Activated naive CD4-positive, alpha-beta T cell treated with anti-CD3 and anti-CD28 coated beads, Interleukin-2, amount 10 ng/mL, durations not matched to agents 7 days and 5 days (primary cell): ENCODE measurements at regions not wholly inside any gene's neighbourhood (a gene's known extent, or its start where the extent isn't known, plus 50 kb on each side); places are given as distances from the start of the nearest gene placed in this dataset.
"Not testable (repeated sequence)": the region's sequence is repeated elsewhere in the genome, so short reads cannot be mapped to it uniquely, and the experiment has no call there.

Source experiments
- CTCF ChIA-PET: fragments of 350-600 bp; sonication (Branson Sonifier 250); formaldehyde crosslinking; loops from one replicate; lab custom pipeline; 2021; ENCODE audit warnings: antibody characterized with exemption; lab: Charles Lee
- DNase-seq: peaks from one replicate; pipeline ENCODE4 v3.0.0-alpha.2; 2020
- H3K27ac Mint-ChIP-seq: one replicate; pipeline ENCODE4 v1.8.0; 2021; ENCODE audit warnings: mild to moderate bottlenecking, moderate library complexity, mixed read lengths
- H3K27me3 Mint-ChIP-seq: one replicate; pipeline ENCODE4 v1.8.0; 2021; ENCODE audit warnings: mild to moderate bottlenecking, mixed read lengths
- H3K36me3 Mint-ChIP-seq: one replicate; pipeline ENCODE4 v1.8.0; 2021; ENCODE audit warnings: mixed read lengths
- H3K4me1 Mint-ChIP-seq: one replicate; pipeline ENCODE4 v1.8.0; 2021; ENCODE audit warnings: mixed read lengths
- H3K4me3 Mint-ChIP-seq: one replicate; pipeline ENCODE4 v1.8.0; 2021; ENCODE audit warnings: mild to moderate bottlenecking, moderate library complexity, mixed read lengths
- H3K9me3 Mint-ChIP-seq: one replicate; pipeline ENCODE4 v1.8.0; 2021; ENCODE audit warnings: mixed read lengths

DNA sequence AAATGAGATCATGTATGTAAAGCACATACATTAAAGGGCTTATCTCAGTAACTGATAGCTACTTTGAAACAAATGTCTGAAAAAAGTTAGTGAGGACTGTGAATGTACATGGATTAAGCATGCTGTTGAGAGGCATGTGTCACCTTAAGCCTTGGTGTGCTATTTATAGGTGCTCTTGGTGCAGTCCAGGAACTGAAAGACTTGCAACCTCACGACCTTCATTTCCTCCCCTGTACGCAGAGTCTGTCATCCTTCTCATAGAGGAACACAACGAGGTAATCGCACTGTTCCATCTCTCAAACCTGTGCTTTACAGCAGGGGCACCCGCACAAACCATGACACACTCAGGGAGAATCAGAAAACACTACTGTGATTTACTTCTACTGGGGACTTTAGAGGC lies 65.6 kb downstream of the UFM1 start:
- CTCF ChIA-PET = no interaction called here

DNA sequence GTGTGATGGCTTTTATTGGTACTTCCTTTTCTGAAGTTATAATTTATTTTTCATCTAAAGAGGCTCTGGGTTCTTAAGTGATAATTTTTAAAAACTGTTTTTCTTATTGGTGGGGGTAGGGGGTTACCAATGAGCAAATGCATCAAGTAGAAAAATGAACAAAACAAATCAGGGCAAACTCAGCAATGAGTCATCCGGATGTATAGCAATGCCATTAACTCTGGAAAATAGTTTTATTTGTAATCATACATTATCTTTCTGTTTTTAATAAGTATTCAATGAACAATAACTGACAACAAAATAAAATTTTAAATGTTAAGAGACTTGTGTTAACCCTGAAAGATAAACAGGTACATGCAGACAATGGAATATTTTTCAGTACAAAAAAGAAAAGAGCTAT lies 67.6 kb downstream of the UFM1 start:
- DNase-seq = no peak
- Mint-ChIP-seq H3K27me3 (no peaks in the 10 kb centered on the region), H3K27ac (no peak overlapping the region), H3K36me3 (no peaks in the 10 kb centered on the region), H3K4me3 (no peak overlapping the region), H3K9me3 (no peaks in the 10 kb centered on the region), H3K4me1 (peaks cover 6% of the 10 kb centered on the region)
- CTCF ChIA-PET = no interaction called here

More for the DNA sequence above, 65.6 kb downstream of the UFM1 start:
- DNase-seq = peak; percentile 29
- Mint-ChIP-seq H3K9me3 (no peaks in the 10 kb centered on the region), H3K4me3 (no peak overlapping the region), H3K4me1 (peaks cover 6% of the 10 kb centered on the region), H3K27me3 (no peaks in the 10 kb centered on the region), H3K36me3 (no peaks in the 10 kb centered on the region), H3K27ac (no peak overlapping the region)

DNA sequence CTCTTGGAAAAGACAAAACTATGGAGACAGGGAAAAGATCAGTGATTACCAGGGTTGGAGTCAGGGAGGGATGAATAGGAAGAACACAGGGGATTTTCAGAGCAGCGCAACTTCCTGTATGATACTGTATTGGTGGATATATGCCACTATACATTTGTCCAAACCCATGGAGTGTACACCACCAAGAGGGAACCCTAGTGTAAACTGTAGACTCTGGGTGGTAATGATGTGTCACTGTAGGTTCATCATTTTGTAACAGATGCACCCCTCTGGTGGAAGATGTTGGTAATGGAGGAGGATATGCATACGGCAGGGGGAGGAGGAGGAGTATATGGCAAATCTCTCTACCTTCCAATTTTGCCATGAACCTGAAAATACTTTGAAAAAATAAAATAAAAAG lies 68.1 kb downstream of the UFM1 start:
- H3K4me3 Mint-ChIP-seq = no peak overlapping the region
- DNase-seq = no peak
- no peaks in the 10 kb centered on the region for H3K9me3 Mint-ChIP-seq
- H3K36me3 Mint-ChIP-seq = no peaks in the 10 kb centered on the region
- CTCF ChIA-PET = no interaction called here
- H3K4me1 Mint-ChIP-seq = peaks cover 6% of the 10 kb centered on the region
- H3K27ac Mint-ChIP-seq = no peak overlapping the region
- H3K27me3 Mint-ChIP-seq = no peaks in the 10 kb centered on the region

DNA sequence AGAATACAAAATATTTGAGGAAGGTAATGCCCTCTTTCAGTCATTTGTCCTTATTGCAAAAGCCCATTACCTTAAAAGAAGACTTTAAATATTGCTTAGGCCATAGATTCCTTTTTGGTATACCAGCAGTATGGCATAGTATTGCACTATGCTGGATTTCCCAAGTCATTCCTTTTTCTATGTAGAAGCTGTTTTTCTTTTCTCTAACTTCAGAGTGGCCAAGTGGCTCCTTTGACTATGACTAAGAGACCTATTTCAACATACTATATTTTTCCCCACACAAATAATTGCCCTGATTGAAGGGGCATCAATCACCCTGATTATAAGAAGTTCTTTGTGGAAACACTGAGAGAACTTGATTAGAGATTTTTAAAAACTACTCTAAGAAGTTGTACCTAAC lies 68.6 kb downstream of the UFM1 start:
- peaks cover 6% of the 10 kb centered on the region for H3K4me1 Mint-ChIP-seq
- H3K27me3 Mint-ChIP-seq = no peaks in the 10 kb centered on the region
- no peaks in the 10 kb centered on the region for H3K9me3 Mint-ChIP-seq
- no peaks in the 10 kb centered on the region for H3K36me3 Mint-ChIP-seq
- H3K27ac Mint-ChIP-seq = no peak overlapping the region
- no peak for DNase-seq
- no peak overlapping the region for H3K4me3 Mint-ChIP-seq
- CTCF ChIA-PET = no interaction called here

DNA sequence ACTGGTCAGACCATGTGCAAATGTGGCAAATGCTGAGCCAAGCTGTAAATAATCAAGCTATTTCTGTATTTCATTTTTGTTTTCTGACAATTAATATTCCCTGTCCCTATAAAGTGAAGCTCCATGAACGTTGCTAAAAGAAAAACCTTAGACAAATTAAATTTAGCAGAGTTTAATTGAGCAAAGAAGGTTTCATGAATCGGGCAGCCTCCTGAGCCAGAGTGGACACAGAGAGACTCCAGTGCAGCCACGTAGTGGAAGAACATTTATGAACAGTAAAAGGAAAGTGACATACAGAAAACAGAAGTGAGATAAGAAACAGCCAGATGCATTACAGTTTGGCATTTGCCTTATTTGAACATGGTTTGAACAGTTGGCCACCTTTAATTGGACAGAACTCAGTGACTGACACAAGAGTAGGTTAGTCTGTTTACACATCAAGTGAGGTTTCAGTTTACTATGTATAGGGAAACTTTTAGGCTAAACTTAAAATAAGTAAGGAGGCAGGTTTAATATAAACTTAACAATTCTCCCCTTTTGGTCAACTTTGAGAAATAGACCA lies 69.7 kb downstream of the UFM1 start:
- no peaks in the 10 kb centered on the region for H3K27me3 Mint-ChIP-seq
- H3K4me1 Mint-ChIP-seq = peaks cover 6% of the 10 kb centered on the region
- no peaks in the 10 kb centered on the region for H3K36me3 Mint-ChIP-seq
- CTCF ChIA-PET = no interaction called here
- H3K27ac Mint-ChIP-seq = no peak overlapping the region
- no peak overlapping the region for H3K4me3 Mint-ChIP-seq
- DNase-seq = no peak
- H3K9me3 Mint-ChIP-seq = no peaks in the 10 kb centered on the region

DNA sequence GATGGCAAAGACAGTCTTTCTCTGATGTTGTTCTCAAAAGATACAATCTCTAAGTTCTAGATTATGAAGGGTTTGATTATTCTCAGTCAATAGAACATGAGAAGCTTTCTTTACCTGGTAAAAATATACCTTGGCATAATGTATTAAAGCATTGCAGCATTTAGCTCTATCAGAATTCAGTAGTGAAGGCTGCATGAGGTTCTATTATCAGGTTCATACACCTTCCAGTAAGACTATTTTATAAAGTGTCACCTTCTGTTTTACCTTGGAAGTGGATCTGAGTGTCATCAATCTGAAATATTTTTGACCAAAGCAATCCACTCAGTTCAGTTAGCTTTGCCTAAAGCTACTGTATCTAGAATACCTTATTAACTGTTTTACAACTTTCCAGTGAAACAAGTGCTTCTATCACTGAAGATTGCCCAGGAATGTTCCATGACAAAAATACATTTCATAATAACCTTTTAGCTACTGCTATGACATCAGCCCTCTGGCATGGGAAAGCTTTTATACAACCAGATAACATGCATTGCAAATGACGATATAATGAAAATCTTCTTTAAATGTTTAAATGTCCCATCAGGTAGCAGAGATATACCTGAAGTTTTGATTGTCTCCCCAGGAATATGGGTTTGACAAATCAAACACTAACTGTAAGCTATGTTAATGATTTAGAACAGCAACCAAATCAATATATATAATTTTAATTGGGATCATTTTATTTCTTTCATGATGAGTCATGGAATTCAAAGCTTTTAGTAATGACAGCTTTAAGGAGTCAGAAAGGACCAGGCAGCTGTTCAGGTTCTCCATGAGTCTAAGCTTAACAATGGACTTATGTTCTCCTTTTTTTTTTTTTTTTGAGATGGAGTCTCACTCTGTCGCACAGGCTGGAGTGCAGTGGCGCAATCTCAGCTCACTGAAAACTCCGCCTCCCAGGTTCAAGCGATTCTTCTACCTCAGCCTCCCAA lies 72.2 kb downstream of the UFM1 start:
- no peak for DNase-seq
- CTCF ChIA-PET = no interaction called here
- Mint-ChIP-seq H3K27me3 (no peaks in the 10 kb centered on the region), H3K27ac (no peak overlapping the region), H3K9me3 (no peaks in the 10 kb centered on the region), H3K4me3 (no peak overlapping the region), H3K36me3 (no peaks in the 10 kb centered on the region), H3K4me1 (no peaks in the 10 kb centered on the region)

DNA sequence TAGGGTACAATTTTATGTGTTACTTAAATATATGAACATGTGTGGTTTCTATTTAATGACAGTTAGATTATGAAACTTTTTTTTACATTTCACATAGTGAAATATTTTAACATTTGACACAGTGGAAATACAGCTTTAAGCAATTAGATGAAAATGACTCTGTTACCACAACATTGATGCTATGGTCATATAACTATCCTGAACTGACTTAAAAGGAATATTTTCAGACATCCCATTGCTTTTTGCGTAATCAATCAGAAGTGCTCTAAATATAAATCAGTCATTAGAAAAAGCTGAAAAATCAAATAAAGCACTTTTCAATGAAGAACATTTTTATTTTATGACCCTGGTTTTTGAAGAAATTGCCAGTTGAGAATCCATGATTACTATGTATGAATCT lies 80.3 kb downstream of the UFM1 start:
- H3K27me3 Mint-ChIP-seq = no peaks in the 10 kb centered on the region
- CTCF ChIA-PET = no interaction called here
- H3K27ac Mint-ChIP-seq = no peak overlapping the region
- H3K4me1 Mint-ChIP-seq = no peaks in the 10 kb centered on the region
- DNase-seq = no peak
- no peak overlapping the region for H3K4me3 Mint-ChIP-seq
- H3K9me3 Mint-ChIP-seq = no peaks in the 10 kb centered on the region
- H3K36me3 Mint-ChIP-seq = no peaks in the 10 kb centered on the region

DNA sequence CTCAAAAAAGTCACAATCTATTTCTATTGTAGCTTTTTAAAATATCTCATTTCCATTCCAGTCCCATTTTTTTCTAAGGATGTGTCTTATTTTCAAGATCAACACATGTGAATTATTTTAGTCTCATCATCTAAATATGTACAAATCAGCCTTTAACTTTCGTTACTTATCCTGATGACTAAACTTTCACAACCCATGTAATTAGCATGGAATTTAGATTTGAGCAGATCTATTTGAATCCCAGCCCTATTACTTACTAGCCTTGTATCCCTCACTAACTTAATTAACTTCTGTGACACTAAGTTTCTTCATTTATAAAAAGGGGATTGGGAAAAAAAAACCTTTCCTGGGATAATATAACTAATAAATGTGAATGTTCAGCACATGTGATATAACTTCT lies 81.1 kb downstream of the UFM1 start:
- CTCF ChIA-PET = no interaction called here
- H3K27me3 Mint-ChIP-seq = no peaks in the 10 kb centered on the region

DNA sequence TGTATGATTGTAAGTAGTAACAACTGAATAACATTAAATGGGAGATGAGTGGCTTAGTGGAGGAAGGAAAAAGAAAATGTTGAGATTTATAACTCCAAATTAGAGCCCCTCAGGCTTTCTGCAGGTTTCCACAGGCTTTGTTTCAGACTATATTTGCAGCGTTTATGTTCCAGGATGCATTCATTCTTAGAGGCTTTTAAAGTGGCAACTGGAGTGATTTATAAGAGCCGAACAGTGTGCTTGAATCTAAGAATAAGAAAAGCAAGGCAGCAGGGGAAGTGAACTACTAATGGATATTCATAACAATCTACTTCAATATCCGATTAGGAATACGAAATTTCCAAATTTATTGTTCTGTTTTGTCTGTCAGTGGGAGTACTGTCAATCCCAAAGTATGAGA lies 91.0 kb downstream of the UFM1 start:
- H3K4me1 Mint-ChIP-seq = no peaks in the 10 kb centered on the region
- CTCF ChIA-PET = no interaction called here

More for the DNA sequence above, 81.1 kb downstream of the UFM1 start:
- Mint-ChIP-seq H3K36me3 (no peaks in the 10 kb centered on the region), H3K9me3 (no peaks in the 10 kb centered on the region), H3K4me3 (no peak overlapping the region), H3K4me1 (no peaks in the 10 kb centered on the region), H3K27ac (no peak overlapping the region)
- DNase-seq = no peak

DNA sequence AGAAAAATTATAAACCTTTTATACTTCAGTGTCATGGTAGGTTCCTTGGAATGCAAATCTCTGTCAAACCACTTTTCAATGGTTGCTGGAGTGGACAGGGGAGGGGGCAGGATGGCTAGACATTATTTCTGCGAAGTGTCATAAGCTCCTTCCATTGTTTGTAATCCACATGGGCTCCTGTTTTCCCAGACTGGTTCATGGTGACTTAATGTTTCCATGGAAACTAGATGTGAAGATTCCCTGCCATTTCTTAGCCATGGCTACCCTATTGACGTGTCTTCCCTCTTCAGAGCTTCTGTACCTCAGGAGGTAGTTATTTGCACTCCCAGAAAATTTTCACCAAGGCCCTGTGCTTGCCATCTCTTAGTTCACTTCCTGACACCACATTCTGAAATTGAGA lies 95.3 kb downstream of the UFM1 start:
- Mint-ChIP-seq H3K9me3 (no peaks in the 10 kb centered on the region), H3K27me3 (no peaks in the 10 kb centered on the region), H3K4me3 (no peak overlapping the region), H3K4me1 (no peaks in the 10 kb centered on the region), H3K36me3 (no peaks in the 10 kb centered on the region), H3K27ac (no peak overlapping the region)
- CTCF ChIA-PET = no interaction called here
- DNase-seq = no peak

More for the DNA sequence above, 91.0 kb downstream of the UFM1 start:
- Mint-ChIP-seq H3K27me3 (no peaks in the 10 kb centered on the region), H3K27ac (no peak overlapping the region), H3K36me3 (no peaks in the 10 kb centered on the region), H3K4me3 (no peak overlapping the region), H3K9me3 (no peaks in the 10 kb centered on the region)
- no peak for DNase-seq

DNA sequence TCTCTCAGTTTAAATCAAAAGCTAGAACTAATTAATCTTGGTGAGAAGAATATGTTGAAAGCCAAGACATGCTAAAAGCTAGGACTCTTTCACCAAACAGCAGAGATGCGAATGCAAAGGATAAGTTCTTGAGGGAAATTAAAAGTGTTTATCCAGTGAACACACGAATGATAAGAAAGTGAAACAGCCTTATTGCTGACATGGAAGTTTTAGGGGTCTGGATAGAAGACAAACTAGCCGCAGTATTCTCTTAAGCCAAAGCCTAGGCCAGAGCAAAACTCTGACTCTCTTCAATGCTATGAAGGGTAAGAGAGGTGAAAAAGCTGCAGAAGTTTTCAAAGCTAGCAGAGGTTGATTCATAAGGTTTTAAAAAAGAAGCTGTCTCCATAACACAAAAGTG lies 103.0 kb downstream of the UFM1 start:
- no peak overlapping the region for H3K27ac Mint-ChIP-seq
- H3K4me1 Mint-ChIP-seq = no peaks in the 10 kb centered on the region
- H3K4me3 Mint-ChIP-seq = no peak overlapping the region
- no peak for DNase-seq
- CTCF ChIA-PET = no interaction called here
- no peaks in the 10 kb centered on the region for H3K36me3 Mint-ChIP-seq
- H3K27me3 Mint-ChIP-seq = no peaks in the 10 kb centered on the region
- H3K9me3 Mint-ChIP-seq = no peaks in the 10 kb centered on the region

DNA sequence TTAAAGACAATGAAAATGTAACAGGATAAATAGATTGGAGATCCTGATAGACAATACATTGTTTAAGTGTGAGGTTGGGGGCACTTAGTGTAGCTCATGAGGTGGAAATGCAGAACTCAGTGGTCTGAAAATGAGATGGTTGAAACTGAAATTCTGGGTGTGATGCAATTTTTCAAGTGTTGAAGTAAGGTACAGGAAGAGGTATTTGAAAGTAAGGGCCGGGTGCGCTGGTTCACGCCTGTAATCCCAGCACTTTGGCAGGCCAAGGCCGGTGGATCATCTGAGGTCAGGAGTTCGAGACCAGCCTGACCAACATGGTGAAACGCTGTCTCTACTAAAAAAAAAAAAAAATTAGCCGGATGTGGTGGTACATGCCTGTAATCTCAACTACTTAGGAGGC lies 113.0 kb downstream of the UFM1 start:
- H3K4me3 Mint-ChIP-seq = no peak overlapping the region
- H3K27ac Mint-ChIP-seq = no peak overlapping the region
- no peak for DNase-seq
- no peaks in the 10 kb centered on the region for H3K9me3 Mint-ChIP-seq
- H3K36me3 Mint-ChIP-seq = no peaks in the 10 kb centered on the region
- no peaks in the 10 kb centered on the region for H3K27me3 Mint-ChIP-seq
- no peaks in the 10 kb centered on the region for H3K4me1 Mint-ChIP-seq
- CTCF ChIA-PET = no interaction called here

DNA sequence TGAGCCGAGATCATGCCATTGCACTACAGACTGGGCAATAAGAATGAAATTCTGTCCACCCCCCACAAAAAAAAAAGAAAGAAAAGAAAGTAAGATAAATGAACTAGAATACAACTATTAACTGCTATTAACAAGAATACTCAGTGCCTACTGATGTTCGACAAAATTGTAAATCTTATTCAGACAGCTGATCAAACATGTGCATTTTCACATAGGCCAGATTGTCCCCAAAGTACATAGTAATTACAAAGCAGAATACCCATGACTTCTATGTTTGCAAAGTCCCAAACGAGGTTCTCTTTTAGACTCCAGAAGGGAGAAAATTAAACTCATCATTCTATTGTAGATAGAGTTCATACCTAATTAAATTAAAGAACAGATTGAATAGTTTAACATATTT lies 113.4 kb downstream of the UFM1 start:
- Mint-ChIP-seq H3K27me3 (no peaks in the 10 kb centered on the region), H3K9me3 (no peaks in the 10 kb centered on the region), H3K27ac (no peak overlapping the region), H3K4me1 (no peaks in the 10 kb centered on the region), H3K36me3 (no peaks in the 10 kb centered on the region), H3K4me3 (no peak overlapping the region)
- no peak for DNase-seq
- CTCF ChIA-PET = no interaction called here

DNA sequence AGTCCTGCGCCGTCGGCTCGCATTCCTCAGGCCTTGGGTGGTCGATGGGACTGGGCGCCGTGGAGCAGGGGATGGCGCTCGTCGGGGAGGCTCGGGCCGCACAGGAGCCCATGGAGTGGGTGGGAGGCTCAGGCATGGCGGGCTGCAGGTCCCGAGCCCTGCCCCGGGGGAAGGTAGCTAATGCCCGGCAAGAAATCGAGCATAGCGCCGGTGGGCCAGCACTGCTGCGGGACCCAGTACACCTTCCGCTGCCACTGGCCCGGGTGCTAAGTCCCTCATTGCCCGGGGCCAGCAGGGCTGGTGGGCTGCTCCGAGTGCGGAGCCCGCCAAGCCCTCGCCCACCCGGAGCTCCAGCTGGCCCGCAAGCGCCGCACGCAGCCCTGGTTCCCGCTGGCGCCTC lies 122.8 kb downstream of the UFM1 start:
- DNase-seq, H3K27ac Mint-ChIP-seq, CTCF ChIA-PET, H3K4me1 Mint-ChIP-seq, H3K27me3 Mint-ChIP-seq, H3K9me3 Mint-ChIP-seq, H3K36me3 Mint-ChIP-seq, H3K4me3 Mint-ChIP-seq: not testable (repeated sequence)

DNA sequence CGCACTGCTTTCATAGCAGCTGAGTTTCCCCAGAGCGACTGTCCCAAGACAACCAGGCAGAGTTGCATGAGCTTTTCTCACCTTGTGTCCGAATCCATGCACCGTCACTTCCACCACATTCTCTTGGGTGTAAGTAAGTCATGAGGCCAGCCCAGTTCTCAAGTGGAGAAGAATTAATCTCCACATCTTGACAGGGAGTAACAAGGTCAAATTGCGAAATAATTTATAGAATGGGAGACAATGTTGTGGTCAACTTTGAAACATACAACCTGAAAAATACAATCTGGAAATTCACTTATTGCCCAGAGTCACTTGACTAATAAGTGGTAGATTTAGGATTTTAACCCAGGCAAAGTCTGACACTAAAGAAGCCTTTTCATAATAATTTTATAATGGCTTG lies 123.7 kb downstream of the UFM1 start:
- no peak for DNase-seq
- CTCF ChIA-PET = no interaction called here
- no peak overlapping the region for H3K27ac Mint-ChIP-seq
- H3K36me3 Mint-ChIP-seq = no peaks in the 10 kb centered on the region
- H3K4me1 Mint-ChIP-seq = no peaks in the 10 kb centered on the region
- no peaks in the 10 kb centered on the region for H3K27me3 Mint-ChIP-seq
- H3K4me3 Mint-ChIP-seq = no peak overlapping the region
- no peaks in the 10 kb centered on the region for H3K9me3 Mint-ChIP-seq
